ENCODE measurements at regions not wholly inside any gene's neighbourhood (a gene's known extent, or its start where the extent isn't known, plus 50 kb on each side); places are given as distances from the start of the nearest gene placed in this dataset.
"Not testable (repeated sequence)": the region's sequence is repeated elsewhere in the genome, so short reads cannot be mapped to it uniquely, and the experiment has no call there.

DNA sequence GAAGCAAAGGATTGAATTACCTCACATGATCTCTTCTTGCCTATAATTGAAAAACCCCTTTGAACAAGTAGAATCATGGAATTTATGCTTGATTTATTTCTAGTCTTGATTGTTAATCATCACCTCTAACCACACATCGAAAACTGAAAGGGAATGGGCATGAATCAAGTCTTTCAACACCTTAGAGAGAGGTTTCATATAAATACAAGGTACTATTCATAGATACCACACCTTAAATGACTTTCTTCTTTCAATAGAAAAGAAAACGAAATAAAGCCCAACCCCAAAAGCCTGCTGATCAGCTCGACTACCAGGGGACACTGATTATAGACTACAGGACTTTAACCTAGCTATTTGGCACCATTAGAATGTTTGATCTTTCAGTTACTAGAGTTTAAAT, 128.6 kb upstream of the PTPRZ1 start:
- DNase-seq, result no peak

DNA sequence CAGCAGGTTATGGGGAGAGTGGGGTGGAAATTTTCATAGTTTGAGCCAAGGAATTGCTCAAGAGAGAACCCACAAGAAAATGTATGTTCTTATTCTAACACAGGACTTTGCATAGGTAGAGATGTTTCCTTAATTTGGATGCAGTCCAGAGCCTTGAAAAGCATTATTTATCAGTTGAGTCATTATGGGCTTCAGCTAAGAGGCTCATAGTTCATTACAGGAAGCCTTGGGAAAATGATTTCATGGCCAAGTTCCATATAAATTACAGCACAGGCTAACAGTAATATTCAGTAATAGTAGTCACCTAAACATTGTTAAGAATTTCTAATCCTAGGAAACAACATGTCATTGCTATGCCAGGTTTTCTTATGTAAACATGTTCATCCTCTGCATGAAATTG, 131.1 kb upstream of the PTPRZ1 start:
- no peak for DNase-seq

DNA sequence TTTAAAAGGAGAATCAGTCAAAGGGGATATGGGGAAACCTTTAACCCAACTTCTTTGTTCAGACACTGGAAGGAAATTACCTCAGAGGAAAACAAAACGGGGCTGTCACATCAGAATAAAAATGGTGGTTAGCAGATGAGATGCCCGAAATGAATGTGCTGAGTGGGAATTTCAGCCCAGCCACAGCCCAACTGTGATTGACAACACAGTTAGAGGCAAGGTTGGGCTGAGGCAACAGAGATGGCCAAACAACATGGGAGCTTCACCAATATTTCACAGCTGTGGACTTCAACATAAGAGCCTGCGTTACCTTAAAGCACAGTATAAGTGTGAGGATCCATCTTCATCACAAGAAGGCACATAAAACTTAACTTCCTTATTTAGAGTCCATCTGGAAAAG, 133.5 kb upstream of the PTPRZ1 start:
- no peak for DNase-seq

DNA sequence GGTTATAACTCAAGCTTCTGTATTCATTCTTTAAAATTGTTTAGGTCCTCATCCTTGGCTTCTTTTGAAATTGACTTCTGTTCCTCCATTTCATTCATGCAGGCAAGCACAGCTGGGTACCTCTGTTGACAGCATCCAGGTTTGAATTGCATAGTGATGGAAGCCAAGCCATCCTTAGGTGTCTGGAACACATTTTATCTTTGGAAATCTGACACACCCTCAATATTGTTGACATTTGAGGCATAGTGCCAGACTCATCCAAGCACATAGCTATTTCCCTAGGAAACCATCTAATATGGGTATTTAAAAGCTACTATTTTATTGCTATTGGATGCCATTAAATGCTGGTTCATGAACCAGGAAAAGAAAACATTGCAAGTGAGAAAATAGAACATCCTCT, 142.1 kb upstream of the PTPRZ1 start:
- no peak for DNase-seq

DNA sequence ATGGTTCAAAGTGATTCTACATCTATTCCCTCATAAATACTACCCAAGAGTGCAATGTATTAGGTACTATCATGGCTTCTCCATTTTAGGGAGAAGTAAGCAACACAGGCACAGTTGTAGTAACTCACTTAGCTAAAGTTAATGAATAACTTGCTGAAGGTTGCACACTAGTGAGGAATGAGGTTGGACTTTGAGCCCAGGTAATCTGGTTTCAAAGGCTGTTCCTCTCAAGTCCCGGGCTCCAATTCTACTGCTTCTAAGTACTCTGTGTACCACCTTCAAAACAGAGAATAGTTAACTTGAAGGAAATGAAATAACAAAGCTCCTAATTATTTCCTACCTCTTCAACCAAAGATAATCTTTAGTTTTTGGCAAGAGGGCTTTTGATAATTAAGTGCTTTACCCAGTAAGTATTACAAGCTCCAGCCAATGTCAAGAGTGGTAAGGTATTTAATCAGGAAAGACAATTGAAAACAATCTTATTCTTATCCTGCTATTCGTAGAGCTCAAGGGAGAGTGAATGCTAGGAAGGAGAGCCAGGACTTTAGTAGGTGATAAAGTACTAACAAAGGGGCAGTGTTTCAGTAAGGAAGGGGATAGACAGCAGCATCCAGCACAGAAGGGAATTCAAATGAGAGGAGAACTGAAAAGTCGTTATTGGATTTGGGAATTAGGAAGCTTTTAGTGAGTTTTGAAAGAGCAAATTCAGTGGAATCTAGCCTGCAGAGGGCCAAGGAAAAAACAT, 158.2 kb upstream of the PTPRZ1 start:
- no peak for DNase-seq

DNA sequence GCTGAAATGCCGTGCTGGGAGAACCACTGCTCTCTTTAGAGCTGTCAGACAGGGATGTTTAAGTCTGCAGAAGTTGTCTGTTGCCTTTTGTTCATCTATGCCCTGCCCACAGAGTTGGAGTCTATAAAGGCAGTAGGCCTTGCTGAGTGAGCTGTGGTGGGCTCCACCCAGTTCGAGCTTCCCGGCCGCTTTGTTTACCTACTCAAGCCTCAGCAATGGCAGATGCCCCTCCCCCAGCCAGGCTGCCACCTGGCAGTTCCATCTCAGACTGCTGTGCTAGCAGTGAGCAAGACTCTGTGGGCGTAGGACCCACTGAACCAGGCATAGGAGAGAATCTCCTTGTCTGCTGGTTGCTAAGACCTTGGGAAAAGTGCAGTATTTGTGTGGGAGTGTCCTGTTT, 160.0 kb upstream of the PTPRZ1 start:
- not testable (repeated sequence) for DNase-seq

DNA sequence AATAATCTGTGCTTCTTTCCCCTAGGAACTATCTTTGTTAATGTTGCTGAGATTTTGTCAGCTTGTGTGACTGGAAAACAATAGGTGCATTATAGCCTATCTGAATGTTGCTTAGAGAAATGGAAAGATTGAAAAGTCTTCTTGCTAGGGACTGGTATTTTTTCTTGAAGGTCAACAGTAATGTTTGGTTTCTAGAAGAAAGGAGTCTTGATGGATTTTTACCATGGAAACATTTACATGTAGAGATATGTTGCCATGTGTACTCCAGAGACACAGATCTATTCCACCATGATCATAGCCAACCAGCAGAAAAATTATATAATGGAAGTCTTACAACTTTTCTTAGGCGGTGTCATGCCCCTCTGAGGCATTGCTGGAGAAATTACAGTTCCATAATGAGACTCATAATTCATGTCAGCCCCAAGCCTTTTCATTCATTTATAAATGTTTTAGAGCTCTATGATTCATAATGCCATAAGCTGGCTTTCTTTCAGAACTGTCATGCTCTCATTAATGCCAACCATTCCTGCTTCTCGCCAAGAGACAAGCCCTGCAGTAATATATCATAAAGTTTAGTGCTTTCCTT, 175.1 kb upstream of the PTPRZ1 start:
- no peak for DNase-seq

DNA sequence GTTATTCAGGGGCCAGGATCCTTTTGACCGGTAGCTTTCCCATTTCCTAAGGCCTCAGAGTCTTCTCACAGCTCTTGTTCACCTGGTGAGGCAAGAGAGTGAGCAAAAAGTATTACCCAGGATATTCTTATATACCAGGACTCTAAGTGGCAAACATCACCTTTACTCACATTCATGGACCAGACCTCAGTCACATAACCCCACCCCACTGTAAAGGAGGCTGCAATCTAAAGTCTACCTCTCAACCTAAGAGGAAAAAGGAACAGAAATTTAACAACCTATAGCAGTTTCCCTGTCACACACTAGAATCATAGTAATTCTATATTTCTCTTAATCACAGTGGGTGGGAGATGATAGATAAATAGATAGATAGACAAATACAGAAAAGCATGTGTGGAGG, 176.0 kb upstream of the PTPRZ1 start:
- no peak for DNase-seq

DNA sequence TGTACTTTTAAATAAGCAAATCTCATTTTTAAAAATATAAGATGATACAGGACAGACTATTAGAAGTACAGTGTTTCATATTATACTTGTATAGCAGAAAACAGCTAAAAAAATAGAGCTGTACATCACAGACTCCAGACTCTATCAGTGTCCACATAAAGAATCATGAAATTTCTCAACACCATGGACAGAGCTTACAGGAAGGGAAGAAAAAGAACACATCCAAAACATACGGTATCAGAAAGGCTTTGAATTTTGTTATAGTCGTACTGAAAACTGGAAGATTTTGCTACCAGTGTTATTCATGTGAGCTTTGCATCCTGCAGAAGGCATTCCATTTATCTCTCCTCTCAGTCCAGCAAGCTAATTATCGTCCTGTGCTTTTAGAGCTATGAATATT, 183.2 kb upstream of the PTPRZ1 start:
- no peak for DNase-seq

DNA sequence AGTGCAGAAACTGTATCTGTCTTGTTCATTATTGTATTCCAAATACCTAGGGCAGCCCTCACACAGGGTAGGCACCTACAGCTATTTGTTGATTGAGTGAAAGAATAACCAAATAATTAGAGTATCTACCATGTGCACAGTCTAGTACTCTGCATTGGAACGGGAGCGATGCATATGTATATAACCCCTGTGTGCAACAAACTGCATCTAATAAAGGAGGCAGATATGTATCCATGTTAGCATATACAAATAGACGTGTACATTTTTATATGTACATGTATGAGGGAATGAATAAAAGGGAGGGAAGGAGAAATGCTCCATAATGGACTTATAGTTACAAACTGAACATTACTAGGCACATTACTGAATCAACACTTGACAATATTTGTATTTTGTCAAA, 191.3 kb upstream of the PTPRZ1 start:
- DNase-seq, result no peak

DNA sequence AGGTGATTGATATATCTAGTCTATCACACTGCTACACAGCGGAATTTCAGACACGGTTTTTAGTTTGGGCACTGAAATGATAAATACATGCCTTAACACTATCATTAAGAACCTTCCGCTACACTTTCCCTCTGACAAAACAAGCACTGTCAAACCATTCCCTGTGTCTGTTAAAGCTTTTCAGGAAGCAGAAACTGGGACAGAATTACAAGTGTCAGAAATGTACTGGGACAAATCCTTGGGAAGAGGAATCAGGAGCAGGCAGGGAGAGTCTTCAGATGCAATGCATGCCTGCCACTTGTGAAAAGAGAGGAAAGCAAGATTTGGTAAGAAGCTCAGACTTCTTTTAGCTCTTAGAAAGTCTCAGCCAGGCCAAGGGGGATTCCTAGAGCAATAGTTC, 196.8 kb upstream of the PTPRZ1 start:
- DNase-seq, result no peak

DNA sequence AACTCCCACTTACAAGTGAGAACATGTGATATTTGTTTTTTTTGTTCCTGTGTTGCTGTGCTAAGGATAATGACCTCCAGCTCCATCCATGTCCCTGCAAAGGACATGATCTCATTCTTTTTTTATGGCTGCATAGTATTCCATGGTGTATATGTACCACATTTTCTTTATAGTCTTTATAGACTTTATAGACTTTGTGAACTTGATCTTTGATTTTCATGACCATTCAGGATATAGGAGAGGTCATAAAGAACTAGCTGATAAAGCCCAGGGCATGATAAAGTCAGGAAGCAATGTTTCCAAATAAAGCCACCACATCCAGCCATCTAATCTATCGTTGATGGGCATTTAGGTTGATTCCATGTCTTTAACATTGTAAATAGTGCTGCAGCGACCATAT, 198.5 kb upstream of the PTPRZ1 start:
- not testable (repeated sequence) for DNase-seq

DNA sequence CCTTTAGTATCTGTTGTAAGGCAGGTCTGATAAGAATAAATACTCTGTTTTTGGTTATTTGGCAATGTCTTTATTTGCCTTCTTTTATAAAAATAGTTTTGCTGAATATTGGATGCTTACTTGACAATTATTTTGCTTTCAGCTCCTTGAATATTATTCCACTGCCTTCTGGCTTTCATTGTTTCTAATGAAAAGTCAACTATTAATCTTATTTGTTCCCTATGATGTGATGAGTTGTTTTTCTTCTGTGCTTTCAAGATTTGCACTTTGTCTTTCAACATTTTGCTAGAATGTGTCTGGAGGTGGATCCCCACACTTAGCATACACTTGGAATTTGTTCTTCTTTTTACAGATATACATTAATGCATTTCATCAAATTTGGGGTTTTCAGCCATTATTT, 203.8 kb upstream of the PTPRZ1 start:
- no peak for DNase-seq

DNA sequence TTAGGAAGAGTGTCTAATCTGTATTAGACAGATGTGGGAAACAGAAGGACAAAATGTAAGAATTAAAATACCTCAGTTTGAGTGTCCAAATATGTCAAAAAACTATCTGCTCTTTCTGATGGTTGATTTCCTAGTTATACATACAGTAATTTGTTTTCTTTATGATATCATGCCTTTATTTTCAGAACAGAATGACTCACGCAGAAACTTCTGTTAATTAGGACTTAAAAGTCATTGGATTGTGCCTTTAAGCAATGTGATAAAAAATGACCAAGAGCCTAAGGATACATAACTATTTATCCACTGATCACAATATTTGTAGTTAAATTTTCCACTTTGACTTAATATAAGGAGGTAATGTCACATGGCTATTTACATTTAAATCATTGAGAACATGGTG, 206.7 kb upstream of the PTPRZ1 start:
- DNase-seq, result no peak

DNA sequence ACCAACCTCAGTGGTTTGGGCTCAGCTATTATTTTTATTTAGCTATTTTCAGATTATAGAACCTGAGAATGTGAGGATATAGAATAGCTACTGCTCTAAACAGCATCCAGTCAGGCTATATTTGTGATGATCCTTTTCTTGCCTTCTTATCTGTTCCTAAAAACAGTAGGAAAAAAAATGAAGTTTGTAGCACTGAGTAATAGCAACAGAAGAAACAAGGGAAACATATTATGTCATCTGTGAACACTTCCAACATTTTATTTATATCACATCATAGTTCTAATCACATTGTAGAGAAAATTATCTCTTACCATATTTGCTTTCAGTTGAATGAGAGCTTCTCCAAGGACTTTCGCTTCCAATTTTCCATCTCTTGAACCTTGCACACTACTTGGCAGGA, 229.6 kb upstream of the PTPRZ1 start:
- DNase-seq, result no peak

DNA sequence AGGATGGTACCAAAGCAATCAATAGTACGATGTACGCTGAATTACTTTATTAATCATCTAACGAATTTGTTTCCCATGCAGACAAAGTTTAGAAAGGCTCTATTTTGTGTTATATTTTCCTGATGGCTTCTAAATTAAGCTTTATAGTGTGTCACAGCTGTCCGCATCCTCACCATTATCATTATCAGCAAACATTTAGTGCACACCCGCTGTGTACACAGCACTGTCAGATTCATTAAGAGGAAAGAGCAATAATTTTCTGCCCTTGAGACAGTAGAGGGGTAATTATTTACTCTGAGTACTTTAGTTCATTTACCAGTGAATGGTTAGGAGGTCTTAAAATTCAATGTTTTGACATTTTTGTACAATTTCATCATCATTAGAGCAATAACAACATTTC, 233.3 kb upstream of the PTPRZ1 start:
- no peak for DNase-seq

DNA sequence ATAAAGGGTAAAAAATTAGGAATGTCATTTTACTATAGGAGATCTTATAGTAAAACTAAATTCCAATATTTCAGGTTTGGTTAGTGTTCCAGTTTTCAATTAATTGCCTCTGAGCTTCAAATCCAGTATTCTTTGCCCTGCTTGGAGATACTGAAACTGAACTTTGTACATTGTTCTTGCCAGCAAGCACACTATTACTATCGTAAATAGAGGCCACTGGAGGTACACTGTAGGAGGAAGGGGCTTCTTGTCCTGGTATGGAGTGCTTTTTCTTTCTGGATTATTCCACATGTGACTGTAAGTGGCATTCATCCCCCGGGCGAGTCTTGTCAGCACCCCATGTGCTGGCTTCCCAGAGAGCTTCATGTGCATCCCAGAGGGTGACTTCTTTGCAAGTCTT, 234.7 kb upstream of the PTPRZ1 start:
- no peak for DNase-seq

DNA sequence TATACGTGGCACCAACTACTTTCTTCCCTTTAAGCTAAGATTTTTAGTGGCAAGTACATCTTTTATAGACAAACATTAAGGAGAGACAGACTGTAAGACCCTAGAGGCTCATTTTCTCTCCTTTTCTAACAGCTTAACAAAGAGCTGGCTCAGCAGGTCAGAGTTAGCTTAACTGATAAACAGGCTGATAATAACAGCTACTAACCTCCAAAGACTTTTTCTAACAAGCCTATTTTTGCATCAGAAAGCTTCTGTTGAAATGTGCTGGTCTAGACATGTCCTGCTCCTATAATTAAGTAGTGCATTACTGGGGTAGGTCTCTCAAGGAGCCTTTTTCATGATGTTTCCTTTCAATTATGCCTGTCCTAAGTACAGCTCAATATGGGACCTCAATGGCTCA, 238.2 kb upstream of the FAM3C start:
- DNase-seq, result no peak

DNA sequence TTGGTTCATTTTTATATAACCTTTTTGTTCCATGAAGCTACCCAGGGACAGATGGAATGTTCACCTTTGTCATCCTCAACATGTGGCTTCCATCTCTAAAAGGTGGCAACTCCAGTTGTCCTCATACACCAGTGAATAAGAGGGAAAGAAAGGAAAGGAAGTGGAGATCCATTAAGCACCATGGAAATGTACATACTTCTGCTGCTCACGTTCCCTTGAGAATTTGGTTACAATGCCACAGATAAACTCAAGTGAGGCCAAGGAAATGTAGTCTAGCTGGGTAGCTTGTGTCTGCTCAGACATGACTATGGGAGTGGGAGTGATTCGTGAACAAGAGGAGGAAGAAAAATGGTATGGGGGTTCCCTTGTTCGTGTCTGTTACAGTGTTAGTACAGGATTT, 237.1 kb upstream of the FAM3C start:
- DNase-seq, result no peak

DNA sequence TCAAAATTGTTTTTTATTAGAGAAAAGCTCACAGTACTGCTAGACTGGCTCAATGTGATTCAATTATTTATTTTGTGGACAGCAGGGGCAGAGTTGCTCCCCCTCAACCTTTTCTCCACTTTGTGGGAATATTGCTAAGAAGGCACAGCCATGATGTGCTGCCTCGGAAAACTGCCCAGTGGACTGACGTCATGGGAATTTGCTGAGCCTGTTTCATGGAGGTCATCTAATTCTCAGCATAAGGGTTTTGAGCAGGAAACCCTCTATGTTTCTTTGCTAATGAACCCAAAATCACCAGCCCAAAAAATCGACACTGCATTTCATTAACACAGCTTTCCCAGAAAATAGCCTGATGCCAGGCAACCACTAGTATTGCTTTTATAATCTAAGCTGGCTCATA, 228.8 kb upstream of the FAM3C start:
- DNase-seq, result no peak

DNA sequence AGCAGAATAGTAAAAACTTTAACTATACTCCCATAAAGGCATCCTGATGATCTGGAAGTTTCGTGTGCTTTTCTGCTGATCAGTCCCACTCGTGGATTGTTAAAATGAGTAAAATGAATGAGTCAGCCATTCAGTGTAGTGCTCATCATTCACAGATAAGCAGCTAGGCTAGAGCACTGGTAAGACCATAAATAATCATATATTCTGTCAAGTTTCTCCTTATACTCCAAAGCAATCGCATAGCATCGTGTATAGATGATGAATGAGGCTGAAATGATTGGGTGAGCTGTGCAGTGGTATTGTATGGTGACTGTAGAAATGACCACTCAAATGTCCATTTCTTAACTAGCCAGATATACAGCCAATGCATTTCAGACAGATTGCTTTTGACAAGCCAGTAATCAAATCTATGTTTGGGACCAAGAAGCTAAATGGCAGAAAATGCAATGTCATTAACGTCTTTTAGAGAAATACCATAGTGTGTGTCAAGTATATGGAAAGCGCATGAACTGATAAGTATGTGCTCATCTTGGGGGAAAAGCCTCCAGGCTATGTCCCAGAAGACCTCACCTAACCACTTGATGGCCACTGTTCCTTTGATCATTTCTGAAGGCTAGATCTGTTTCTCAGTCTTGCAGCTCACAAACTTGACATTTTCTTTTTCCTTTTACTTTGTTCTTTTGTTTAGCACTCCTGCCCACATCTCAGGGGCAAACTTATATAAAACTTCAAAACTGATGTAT, 227.2 kb upstream of the FAM3C start:
- DNase-seq, result no peak

DNA sequence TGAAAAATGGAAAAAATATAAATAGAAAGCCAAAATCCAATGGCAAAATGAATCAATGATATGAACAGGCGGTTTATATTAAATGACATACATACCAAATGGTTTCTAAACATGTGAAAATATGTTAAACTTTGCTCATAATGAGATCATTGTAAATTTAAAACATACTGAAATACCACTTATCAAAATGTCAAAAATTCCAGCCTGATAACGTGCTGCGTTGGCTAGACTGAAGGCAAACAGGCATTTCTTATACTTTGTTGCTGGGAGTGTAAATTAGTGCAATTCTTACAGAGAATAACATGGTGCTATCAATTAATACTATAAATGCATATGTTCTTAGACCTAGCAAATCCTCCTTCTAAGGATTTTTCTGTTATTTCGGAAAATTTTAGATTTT, 225.8 kb upstream of the FAM3C start:
- DNase-seq, result no peak

DNA sequence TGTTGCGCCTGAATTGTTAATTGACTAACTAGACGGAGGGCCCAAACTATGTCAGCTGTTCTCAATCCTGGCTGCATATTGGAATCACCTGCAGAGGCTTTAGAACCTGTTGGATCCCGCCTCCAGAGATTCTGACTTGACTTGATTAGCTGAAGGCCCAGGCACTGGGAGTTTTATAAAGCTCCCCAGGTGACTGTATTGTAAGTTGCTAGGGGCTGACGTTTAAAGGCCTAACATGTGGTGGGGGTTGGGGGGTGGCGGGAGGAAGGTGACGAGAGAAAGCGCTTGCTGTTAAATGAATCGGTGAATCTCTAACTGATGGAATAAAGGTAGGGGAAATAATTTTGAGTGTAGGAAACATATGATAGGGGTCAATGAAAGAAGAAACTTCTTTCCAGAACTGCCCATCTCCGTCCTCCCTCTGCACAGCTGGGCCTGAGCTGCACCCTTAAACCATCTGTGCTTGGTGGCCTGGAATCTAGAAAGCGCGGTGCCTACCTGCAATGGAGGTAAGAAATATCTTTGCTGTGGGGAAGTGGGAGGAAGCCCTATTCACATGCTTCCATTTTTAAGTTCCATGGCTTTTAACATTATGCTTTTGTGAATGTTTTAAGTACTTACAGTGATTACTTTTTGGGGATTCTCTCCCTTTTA, 225.0 kb upstream of the FAM3C start:
- DNase-seq, result no peak

DNA sequence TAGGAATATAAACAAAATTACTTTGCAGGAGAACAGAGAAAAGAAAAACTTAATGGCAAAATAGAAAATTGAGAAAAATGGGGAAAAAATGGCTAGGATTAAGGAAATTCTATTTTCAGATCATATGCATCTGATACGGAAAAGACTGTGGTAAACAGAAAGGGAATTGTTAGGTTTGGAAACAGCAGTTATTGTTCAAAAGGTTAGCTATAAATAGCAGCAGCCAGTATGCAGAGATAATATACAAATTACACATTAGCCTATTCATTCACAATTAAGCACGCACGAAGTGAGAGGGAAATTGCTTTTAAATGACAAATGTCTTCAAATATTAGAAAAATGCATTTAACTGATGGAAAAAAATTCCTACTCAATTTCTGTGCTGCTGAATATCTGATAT, 224.1 kb upstream of the FAM3C start:
- DNase-seq, result no peak

Data from right hindlimb (tissue), 1 donor.